Stomach (tissue), 8 donors: ENCODE measurements at regions not wholly inside any gene's neighbourhood (a gene's known extent, or its start where the extent isn't known, plus 50 kb on each side); places are given as distances from the start of the nearest gene placed in this dataset.

ENCODE experiments used
- DNase-seq, 2 donors: peaks; one replicate each; pipeline versions ENCODE4 v3.0.0 to v3.0.0-alpha.2; 2013 to 2019
- H3K27ac ChIP-seq, 5 donors: fragments of 200-600 bp in 4 of 5; sonication (generic) in 4 of 5; one replicate each; pipeline ENCODE4 v1.5.1; 2013 to 2019; ENCODE audit warnings: mild to moderate bottlenecking in 1 of 5, moderate library complexity in 1 of 5
- H3K27me3 ChIP-seq, 3 donors: fragments of 200-600 bp; sonication (generic); one replicate each; pipeline ENCODE4 v1.5.1; 2017 to 2019; ENCODE audit warnings: mixed run types in 1 of 3
- H3K36me3 ChIP-seq, 4 donors: fragments of 200-600 bp; sonication (generic); 1 replicate in 3 of 4; 2 replicates in 1 of 4; pipeline ENCODE4 v1.5.1; 2016 to 2019
- H3K4me1 ChIP-seq, 4 donors: fragments of 200-600 bp; sonication (generic); one replicate each; pipeline ENCODE4 v1.5.1; 2016 to 2019
- H3K4me3 ChIP-seq, 4 donors: fragments of 200-600 bp; sonication (generic) in 3 of 4; one replicate each; pipeline ENCODE4 v1.5.1; 2016 to 2019; ENCODE audit warnings: mild to moderate bottlenecking in 1 of 4
- H3K9me3 ChIP-seq, 4 donors: fragments of 200-600 bp; sonication (generic); one replicate each; pipeline ENCODE4 v1.5.1; 2016 to 2019
- CTCF ChIP-seq, 7 experiments: fragments of 450-650 bp in 4 of 7; fragments of 200-600 bp in 3 of 7; sonication (generic) in 3 of 7; IDR thresholded peaks; one replicate each; pipeline ENCODE4 v1.5.1; 2016 to 2019; ENCODE audit warnings: antibody characterized with exemption in 7 of 7, control low read depth in 2 of 7, mild to moderate bottlenecking in 1 of 7
- EP300 ChIP-seq: sonication (generic); formaldehyde crosslinking; IDR thresholded peaks from one replicate; pipeline ENCODE4 v1.6.1; 2017; ENCODE audit warnings: antibody characterized with exemption
- POLR2A ChIP-seq, 4 donors: fragments of 450-650 bp; IDR thresholded peaks; one replicate each; pipeline ENCODE4 v1.6.1; 2016; ENCODE audit warnings: antibody characterized with exemption in 4 of 4, control low read depth in 2 of 4, mild to moderate bottlenecking in 1 of 4, moderate library complexity in 1 of 4
- POLR2AphosphoS5 ChIP-seq, 3 donors: sonication (generic); formaldehyde crosslinking; IDR thresholded peaks; one replicate each; pipeline ENCODE4 v1.6.1; 2016; ENCODE audit warnings: antibody characterized with exemption in 3 of 3
- WGBS, 5 donors: extraction: QIAGEN DNeasy Blood & Tissue Kit in 3 of 5; methylation state at CpG; one replicate each; pipeline versions ENCODE4 v1.1.5 to v1.1.7; 2013 to 2018; 5-methylcytosine and 5-hydroxymethylcytosine counted together
- intact Hi-C: fragments of 100-400 bp; cut with DNase I; formaldehyde crosslinking; loops from one replicate; pipeline ENCODE4 v1.15.1; 2023; ENCODE audit warnings: low total_unique reads
- donor health status: healthy with polysubstance abuse.
- donor health status: Bipolar disorder and iron deficiency.
- donor health status: healthy.

- Histone ChIP-seq H3K27me3 (no peaks in the 10 kb centered on the region), H3K36me3 (no peaks in the 10 kb centered on the region), H3K9me3 (peaks cover 0 to 38% (median 21%) of the 10 kb centered on the region in 4 donors), H3K4me3 (no peak overlapping the region), H3K27ac (no peak overlapping the region), H3K4me1 (no peaks in the 10 kb centered on the region)
- TF ChIP-seq EP300 (no peak), POLR2AphosphoS5 (IDR thresholded peaks at IDR 0.05) (no peak), CTCF (IDR thresholded peaks at IDR 0.05) (no peak), POLR2A (IDR thresholded peaks at IDR 0.05) (no peak)
- intact Hi-C loops: no loop called here
- 94 to 98% (median 96%) methylated on average over 2 of the region's 2 CpGs for WGBS, 5 donors
- DNase-seq: no peak
Observed at GRCh38 chr12:69136931-69137613, 102.3 kb upstream of the CPSF6 start.

DNA sequence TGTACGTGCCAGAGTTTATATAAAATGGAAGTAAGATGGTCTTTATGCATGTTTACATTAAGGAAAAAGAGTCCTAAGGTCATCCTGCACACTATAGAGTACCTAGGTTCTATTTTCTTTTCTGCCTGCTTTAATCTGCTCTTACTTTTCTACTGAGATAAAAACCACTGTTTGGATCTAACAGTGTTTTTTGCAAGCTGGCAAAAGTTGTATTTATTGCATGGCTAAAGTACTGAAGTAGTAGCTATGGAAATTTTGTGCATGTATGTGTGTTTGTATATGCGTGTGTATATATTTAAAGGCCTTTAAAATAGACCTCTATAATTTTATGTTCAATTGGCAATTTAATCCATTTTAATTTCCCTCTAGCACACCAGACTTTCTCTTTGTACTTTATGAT is 98.3 kb upstream of the CPSF6 start:
- intact Hi-C loops: no loop called here
- TF ChIP-seq POLR2A (IDR thresholded peaks at IDR 0.05) (no peak), POLR2AphosphoS5 (IDR thresholded peaks at IDR 0.05) (no peak), EP300 (no peak), CTCF (IDR thresholded peaks at IDR 0.05) (no peak)
- H3K9me3 ChIP-seq: peaks cover 0 to 38% (median 21%) of the 10 kb centered on the region in 4 donors
- no peaks in the 10 kb centered on the region for H3K27me3 ChIP-seq
- DNase-seq: no peak
- no peaks in the 10 kb centered on the region for H3K36me3 ChIP-seq
- WGBS, 5 donors: 51 to 66% (median 64%) methylated on average over 2 of the region's 2 CpGs
- H3K4me1 ChIP-seq: no peaks in the 10 kb centered on the region
- no peak overlapping the region for H3K27ac ChIP-seq
- no peak overlapping the region for H3K4me3 ChIP-seq

DNA sequence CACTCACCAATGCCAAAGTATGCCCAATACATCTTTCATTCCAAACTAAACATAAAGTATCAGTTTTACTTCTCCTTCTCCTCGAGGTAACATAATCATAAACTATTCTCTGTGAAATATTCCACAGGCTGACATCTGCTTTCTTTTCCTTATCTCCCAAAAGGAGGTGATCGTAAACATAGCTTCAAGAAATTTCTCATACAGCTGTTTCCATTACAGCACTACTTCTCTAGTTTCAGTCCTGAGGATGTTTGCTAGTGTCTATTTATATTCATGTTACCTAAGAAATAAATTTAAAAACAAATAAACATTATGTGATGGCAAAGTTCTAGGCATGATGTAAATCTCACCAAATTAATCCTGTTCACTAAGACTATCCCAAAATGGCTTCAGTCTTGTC is 90.1 kb upstream of the CPSF6 start:
- TF ChIP-seq POLR2A (IDR thresholded peaks at IDR 0.05) (no peak), EP300 (no peak), CTCF (IDR thresholded peaks at IDR 0.05) (no peak), POLR2AphosphoS5 (IDR thresholded peaks at IDR 0.05) (no peak)
- DNase-seq: no peak
- Histone ChIP-seq H3K9me3 (no peaks in the 10 kb centered on the region), H3K4me3 (no peak overlapping the region), H3K4me1 (peaks cover 0 to 14% (median 0%) of the 10 kb centered on the region in 4 donors), H3K36me3 (no peaks in the 10 kb centered on the region), H3K27ac (no peak overlapping the region), H3K27me3 (no peaks in the 10 kb centered on the region)
- WGBS, 5 donors: 55 to 60% (median 56%) methylated on average over 2 of the region's 2 CpGs
- intact Hi-C loops: no loop called here

DNA sequence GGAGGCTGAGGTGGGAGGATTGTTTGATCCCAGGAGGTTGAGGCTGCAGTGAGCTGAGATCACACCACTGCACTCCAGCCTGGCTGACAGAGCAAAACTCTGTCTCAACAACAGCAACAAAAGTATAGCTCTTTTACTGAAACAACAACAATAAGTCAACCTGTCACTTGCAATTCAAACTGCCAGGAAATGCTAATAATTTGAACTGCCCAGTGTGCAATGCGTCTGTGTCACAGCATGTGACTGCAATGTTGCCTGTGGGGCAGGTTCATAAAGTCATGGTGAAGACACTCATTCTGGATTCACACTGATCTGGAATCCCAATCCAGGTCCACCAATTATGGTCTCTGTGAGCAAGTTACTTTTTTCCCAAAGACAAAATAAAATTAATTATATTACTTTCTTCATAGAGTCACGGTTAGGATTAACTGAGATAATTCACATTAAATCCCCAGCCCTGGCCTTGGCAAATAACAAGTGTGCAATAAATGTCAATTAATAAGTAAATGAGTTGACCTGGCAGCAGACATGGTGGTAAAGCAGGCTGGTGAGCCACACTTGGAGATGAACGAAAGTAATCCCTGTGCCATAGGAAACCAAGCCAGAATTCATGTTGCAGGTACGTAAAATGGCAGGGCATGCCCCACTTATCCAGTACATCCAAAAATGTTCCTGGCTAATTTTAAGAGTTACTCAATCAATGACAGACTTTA is 89.1 kb upstream of the CPSF6 start:
- H3K27me3 ChIP-seq: no peaks in the 10 kb centered on the region
- 68 to 82% (median 77%) methylated on average over 4 of the region's 4 CpGs for WGBS, 5 donors
- TF ChIP-seq POLR2AphosphoS5 (IDR thresholded peaks at IDR 0.05) (no peak), CTCF (IDR thresholded peaks at IDR 0.05) (no peak), EP300 (no peak), POLR2A (IDR thresholded peaks at IDR 0.05) (no peak)
- H3K4me1 ChIP-seq: peaks cover 0 to 22% (median 3%) of the 10 kb centered on the region in 4 donors
- no peak for DNase-seq
- no peak overlapping the region for H3K27ac ChIP-seq
- H3K9me3 ChIP-seq: no peaks in the 10 kb centered on the region
- H3K4me3 ChIP-seq: no peak overlapping the region
- intact Hi-C loops: loop anchor here (10.0 kb wide), 1 partner anchor 105 kb away; no protein-coding TSS in a partner anchor
- no peaks in the 10 kb centered on the region for H3K36me3 ChIP-seq
